CD4-positive, alpha-beta T cell treated with Interferon alpha-2 for 1 hour (primary cell): ENCODE measurements at regions not wholly inside any gene's neighbourhood (a gene's known extent, or its start where the extent isn't known, plus 50 kb on each side); places are given as distances from the start of the nearest gene placed in this dataset.

Source experiments
- DNase-seq, 2 donors: peaks; one replicate each; pipeline ENCODE4 v3.0.0-alpha.2; 2020 to 2022

- DNase-seq = peak in 1 of 2 donors; percentile 24
These were observed 63.1 kb upstream of the UBE3A start for GRCh38 chr15:25501828-25502446.

GRCh38 chr15:25498835-25499234, 60.0 kb upstream of the UBE3A start:
- no peak for DNase-seq

- no peak for DNase-seq
These were observed 59.1 kb upstream of the UBE3A start for GRCh38 chr15:25497934-25498333.

- no peak for DNase-seq
These were observed 55.2 kb upstream of the UBE3A start for GRCh38 chr15:25493823-25494526.

- no peak for DNase-seq
These were observed 53.5 kb upstream of the UBE3A start for GRCh38 chr15:25492315-25492714.
